ENCODE measurements at regions not wholly inside any gene's neighbourhood (a gene's known extent, or its start where the extent isn't known, plus 50 kb on each side); places are given as distances from the start of the nearest gene placed in this dataset.

GRCh38 chr10:129042776-129043595 is 424.1 kb upstream of the MGMT start:
- no peaks in the 10 kb centered on the region for H3K36me3 ChIP-seq (ENCODE audit: insufficient read depth)
- DNase-seq (ENCODE audit: extremely low spot score) = no peak
- H3K27ac ChIP-seq (ENCODE audit: low read depth) = no peak overlapping the region
- WGBS = 27% methylated on average over 21 of the region's 21 CpGs
- no peak overlapping the region for H3K4me3 ChIP-seq (ENCODE audit: low read depth, low read length)
- no peaks in the 10 kb centered on the region for H3K4me1 ChIP-seq (ENCODE audit: insufficient read depth)

DNA sequence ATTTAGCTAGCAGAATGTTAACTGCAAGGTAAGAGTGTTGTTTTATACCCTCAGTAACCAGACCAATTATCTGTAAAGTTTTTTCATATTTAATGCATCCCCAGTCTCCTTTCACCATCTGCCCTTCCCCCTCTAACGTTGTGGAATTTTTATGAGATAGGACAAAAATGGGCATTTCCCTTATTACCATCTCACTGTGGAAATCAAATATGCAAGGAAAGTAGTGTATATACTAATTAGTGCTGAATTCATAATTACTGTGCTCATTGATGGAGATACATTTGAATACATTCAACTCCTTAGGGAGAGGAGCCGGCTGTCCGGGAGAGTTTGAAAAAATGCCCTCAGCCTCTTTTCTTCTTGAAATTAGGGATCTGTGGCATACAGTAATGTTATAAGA is 423.4 kb upstream of the MGMT start:
- DNase-seq (ENCODE audit: extremely low spot score) = no peak
- Histone ChIP-seq H3K4me1 (ENCODE audit: insufficient read depth) (no peaks in the 10 kb centered on the region), H3K27ac (ENCODE audit: low read depth) (no peak overlapping the region), H3K4me3 (ENCODE audit: low read depth, low read length) (no peak overlapping the region), H3K36me3 (ENCODE audit: insufficient read depth) (no peaks in the 10 kb centered on the region)
- WGBS = 65% methylated on average over 3 of the region's 3 CpGs

- no peaks in the 10 kb centered on the region for H3K36me3 ChIP-seq (ENCODE audit: insufficient read depth)
- no peak overlapping the region for H3K4me3 ChIP-seq (ENCODE audit: low read depth, low read length)
- DNase-seq (ENCODE audit: extremely low spot score) = no peak
- no peak overlapping the region for H3K27ac ChIP-seq (ENCODE audit: low read depth)
- no peaks in the 10 kb centered on the region for H3K4me1 ChIP-seq (ENCODE audit: insufficient read depth)
- 63% methylated on average over 17 of the region's 17 CpGs for WGBS
Measured at GRCh38 chr10:129045599-129045998, 421.4 kb upstream of the MGMT start.

- WGBS = 33% methylated on average over 28 of the region's 28 CpGs
- H3K4me3 ChIP-seq (ENCODE audit: low read depth, low read length) = no peak overlapping the region
- DNase-seq (ENCODE audit: extremely low spot score) = no peak
- H3K27ac ChIP-seq (ENCODE audit: low read depth) = no peak overlapping the region
- no peaks in the 10 kb centered on the region for H3K36me3 ChIP-seq (ENCODE audit: insufficient read depth)
- H3K4me1 ChIP-seq (ENCODE audit: insufficient read depth) = no peaks in the 10 kb centered on the region
Measured at GRCh38 chr10:129046065-129046681, 420.9 kb upstream of the MGMT start.

GRCh38 chr10:129046962-129047361 is 420.1 kb upstream of the MGMT start:
- H3K36me3 ChIP-seq (ENCODE audit: insufficient read depth) = no peaks in the 10 kb centered on the region
- DNase-seq (ENCODE audit: extremely low spot score) = no peak
- no peak overlapping the region for H3K27ac ChIP-seq (ENCODE audit: low read depth)
- no peaks in the 10 kb centered on the region for H3K4me1 ChIP-seq (ENCODE audit: insufficient read depth)
- 79% methylated on average over 5 of the region's 5 CpGs for WGBS
- no peak overlapping the region for H3K4me3 ChIP-seq (ENCODE audit: low read depth, low read length)

- Histone ChIP-seq H3K4me1 (ENCODE audit: insufficient read depth) (no peaks in the 10 kb centered on the region), H3K4me3 (ENCODE audit: low read depth, low read length) (no peak overlapping the region), H3K36me3 (ENCODE audit: insufficient read depth) (no peaks in the 10 kb centered on the region), H3K27ac (ENCODE audit: low read depth) (no peak overlapping the region)
- WGBS = 93% methylated on average over 3 of the region's 3 CpGs
- DNase-seq (ENCODE audit: extremely low spot score) = no peak
Measured at GRCh38 chr10:129047600-129047999, 419.4 kb upstream of the MGMT start.

GRCh38 chr10:129048513-129048912 is 418.5 kb upstream of the MGMT start:
- Histone ChIP-seq H3K4me3 (ENCODE audit: low read depth, low read length) (no peak overlapping the region), H3K36me3 (ENCODE audit: insufficient read depth) (no peaks in the 10 kb centered on the region), H3K4me1 (ENCODE audit: insufficient read depth) (no peaks in the 10 kb centered on the region), H3K27ac (ENCODE audit: low read depth) (no peak overlapping the region)
- no peak for DNase-seq (ENCODE audit: extremely low spot score)
- 79% methylated on average over 12 of the region's 12 CpGs for WGBS

DNA sequence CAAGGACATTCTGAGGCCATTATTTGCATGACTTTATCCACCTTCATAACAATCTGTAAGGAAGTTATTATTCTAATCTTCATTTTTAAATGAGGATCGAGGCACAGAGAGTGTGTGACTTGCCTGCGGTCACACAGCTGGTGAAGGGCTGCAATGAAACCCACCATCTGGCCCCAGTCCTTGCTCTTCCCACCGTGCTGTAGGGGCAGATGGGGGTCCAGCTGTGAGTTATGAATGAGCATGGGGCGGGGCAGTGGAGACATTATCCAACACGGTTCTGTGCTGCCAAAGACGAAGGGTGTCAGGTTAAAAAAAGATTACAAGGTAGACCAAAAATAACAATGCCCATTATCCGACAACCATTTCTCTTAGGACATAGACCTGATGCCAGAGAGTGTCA is 417.5 kb upstream of the MGMT start:
- Histone ChIP-seq H3K27ac (ENCODE audit: low read depth) (no peak overlapping the region), H3K4me1 (ENCODE audit: insufficient read depth) (no peaks in the 10 kb centered on the region), H3K36me3 (ENCODE audit: insufficient read depth) (no peaks in the 10 kb centered on the region), H3K4me3 (ENCODE audit: low read depth, low read length) (no peak overlapping the region)
- DNase-seq (ENCODE audit: extremely low spot score) = no peak
- 79% methylated on average over 7 of the region's 7 CpGs for WGBS

DNA sequence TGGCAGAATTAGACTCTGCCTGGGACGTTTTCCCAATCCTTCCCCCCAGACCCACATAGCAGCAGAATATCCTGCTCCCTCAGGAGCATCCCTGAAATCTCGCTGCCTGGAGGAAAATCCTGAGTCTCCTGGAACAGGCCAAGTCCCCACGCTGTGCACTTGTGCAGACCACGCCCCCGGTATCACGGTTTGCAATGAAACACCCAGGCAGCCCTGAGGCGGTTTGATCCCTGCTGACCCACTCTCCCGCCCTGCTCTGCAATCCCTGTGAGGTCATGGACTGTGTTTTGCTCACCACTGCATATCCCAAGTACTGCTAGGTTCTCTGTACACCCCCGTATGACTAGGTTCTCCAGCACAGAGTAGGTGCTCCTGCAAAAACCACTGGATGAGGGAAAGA is 411.8 kb upstream of the MGMT start:
- DNase-seq (ENCODE audit: extremely low spot score) = no peak
- 80% methylated on average over 9 of the region's 9 CpGs for WGBS
- Histone ChIP-seq H3K27ac (ENCODE audit: low read depth) (no peak overlapping the region), H3K36me3 (ENCODE audit: insufficient read depth) (no peaks in the 10 kb centered on the region), H3K4me1 (ENCODE audit: insufficient read depth) (no peaks in the 10 kb centered on the region), H3K4me3 (ENCODE audit: low read depth, low read length) (no peak overlapping the region)

DNA sequence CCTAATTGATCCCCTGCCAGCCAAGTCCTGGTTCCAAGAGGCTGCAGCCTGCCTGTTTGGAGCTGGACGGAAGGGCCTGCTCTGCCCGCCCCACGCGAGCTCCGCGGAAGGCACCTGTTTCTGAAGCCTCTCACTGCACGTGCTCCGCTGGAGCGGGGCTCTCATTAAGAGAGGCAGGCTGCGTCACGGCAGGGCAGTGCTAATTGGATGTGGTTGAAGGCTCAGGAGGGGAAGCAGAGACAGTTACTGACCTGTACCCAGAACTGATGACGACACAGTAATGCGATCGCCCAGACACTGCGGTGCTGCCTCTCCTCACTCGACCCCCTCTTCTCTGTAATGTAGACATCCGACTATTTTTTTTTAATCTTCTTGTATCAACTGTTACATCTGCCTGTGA is 411.1 kb upstream of the MGMT start:
- 62% methylated on average over 17 of the region's 17 CpGs for WGBS
- Histone ChIP-seq H3K4me3 (ENCODE audit: low read depth, low read length) (no peak overlapping the region), H3K36me3 (ENCODE audit: insufficient read depth) (no peaks in the 10 kb centered on the region), H3K27ac (ENCODE audit: low read depth) (no peak overlapping the region), H3K4me1 (ENCODE audit: insufficient read depth) (no peaks in the 10 kb centered on the region)
- DNase-seq (ENCODE audit: extremely low spot score) = no peak

- 87% methylated on average over 25 of the region's 25 CpGs for WGBS
Measured at GRCh38 chr10:129056734-129057689, 410.0 kb upstream of the MGMT start.

DNA sequence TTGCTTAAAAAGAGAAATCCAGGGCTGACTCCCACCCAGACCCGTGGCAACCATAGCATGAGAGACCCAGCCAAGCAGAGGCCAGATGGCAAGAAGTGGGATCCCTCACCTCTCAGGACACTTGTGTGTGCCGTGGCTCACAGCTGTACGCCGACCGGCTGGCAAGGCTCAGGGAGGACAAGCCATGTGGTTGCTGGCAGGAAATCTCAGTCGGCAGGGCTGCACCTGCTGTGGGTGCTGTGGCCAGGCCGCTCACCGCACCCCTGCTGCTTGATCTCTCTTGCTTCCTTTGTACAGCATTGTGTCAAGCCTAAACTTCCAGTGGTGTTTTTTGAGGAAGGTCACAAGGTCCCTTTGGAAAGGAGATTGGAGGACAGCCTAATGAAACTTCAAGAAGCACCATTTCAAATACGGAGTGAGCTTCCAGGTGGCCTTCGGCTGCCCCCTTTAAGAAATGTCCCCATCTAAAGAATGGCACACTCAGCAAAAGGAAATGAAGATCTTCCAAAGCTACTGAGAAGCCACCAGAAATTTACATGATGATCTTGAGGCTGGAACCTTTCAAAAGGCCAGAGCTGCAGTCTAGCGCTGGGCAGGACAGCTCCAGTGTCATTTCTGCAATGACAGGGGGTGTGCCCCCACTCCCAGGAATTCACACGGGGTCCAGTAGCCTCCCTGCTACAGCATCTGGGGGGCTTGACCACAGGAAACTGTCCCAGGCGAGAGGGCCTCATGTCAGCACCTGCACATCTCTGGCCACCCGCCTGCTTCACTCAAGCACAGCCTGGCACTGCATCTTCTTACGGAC is 409.0 kb upstream of the MGMT start:
- H3K27ac ChIP-seq (ENCODE audit: low read depth) = no peak overlapping the region
- H3K4me1 ChIP-seq (ENCODE audit: insufficient read depth) = no peaks in the 10 kb centered on the region
- H3K36me3 ChIP-seq (ENCODE audit: insufficient read depth) = no peaks in the 10 kb centered on the region
- WGBS = 80% methylated on average over 15 of the region's 15 CpGs
- DNase-seq (ENCODE audit: extremely low spot score) = no peak
- H3K4me3 ChIP-seq (ENCODE audit: low read depth, low read length) = no peak overlapping the region

More at GRCh38 chr10:129056734-129057689, 410.0 kb upstream of the MGMT start:
- Histone ChIP-seq H3K4me1 (ENCODE audit: insufficient read depth) (no peaks in the 10 kb centered on the region), H3K4me3 (ENCODE audit: low read depth, low read length) (no peak overlapping the region), H3K27ac (ENCODE audit: low read depth) (no peak overlapping the region), H3K36me3 (ENCODE audit: insufficient read depth) (no peaks in the 10 kb centered on the region)
- DNase-seq (ENCODE audit: extremely low spot score) = no peak

DNA sequence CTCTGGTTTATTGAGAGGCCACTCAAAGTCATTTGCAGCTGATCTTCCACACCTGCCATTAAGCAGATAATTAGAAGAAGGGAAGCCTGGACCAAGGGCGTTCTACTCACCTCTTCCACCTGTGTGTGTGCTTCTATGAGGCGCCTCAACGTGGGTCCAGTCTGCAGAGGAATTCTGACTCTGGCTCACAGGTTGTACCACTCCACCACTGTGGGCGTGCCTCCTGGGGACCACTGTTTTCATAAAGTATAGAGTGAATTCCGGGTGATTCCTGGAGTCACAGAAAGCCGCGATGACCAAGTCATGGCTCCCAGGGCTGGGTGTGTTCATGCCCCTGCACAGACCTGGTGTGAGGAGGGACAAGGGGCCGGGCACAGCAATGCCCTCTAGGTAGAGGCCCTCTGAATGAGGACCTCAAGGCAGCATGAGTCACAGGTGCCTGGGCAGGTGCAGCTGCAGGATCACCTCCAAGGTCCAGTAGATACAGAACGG is 408.3 kb upstream of the MGMT start:
- H3K4me3 ChIP-seq (ENCODE audit: low read depth, low read length) = no peak overlapping the region
- H3K4me1 ChIP-seq (ENCODE audit: insufficient read depth) = no peaks in the 10 kb centered on the region
- WGBS = 84% methylated on average over 9 of the region's 9 CpGs
- DNase-seq (ENCODE audit: extremely low spot score) = no peak
- H3K27ac ChIP-seq (ENCODE audit: low read depth) = no peak overlapping the region
- no peaks in the 10 kb centered on the region for H3K36me3 ChIP-seq (ENCODE audit: insufficient read depth)
